HL-60 (cell line): ENCODE measurements at regions not wholly inside any gene's neighbourhood (a gene's known extent, or its start where the extent isn't known, plus 50 kb on each side); places are given as distances from the start of the nearest gene placed in this dataset.
A peak's percentile ranks its signal among the peaks of the same experiment; 100 is the strongest.

Source experiments
- DNase-seq, 2 experiments: peaks; one replicate each; pipeline ENCODE4 v3.0.0-alpha.2; 2010 to 2020; ENCODE audit warnings: low read depth in 1 of 2, low spot score in 1 of 2
- H3K27ac ChIP-seq: fragments of 250-450 bp; sonication (Bioruptor Pico); replicated peaks from 2 replicates; pipeline ENCODE4 v1.5.1; 2020; ENCODE audit warnings: mild to moderate bottlenecking, moderate library complexity
- H3K27me3 ChIP-seq: fragments of 250-450 bp; sonication (Bioruptor Pico); 2 replicates; pipeline ENCODE4 v1.5.1; 2021; ENCODE audit warnings: mild to moderate bottlenecking, moderate library complexity; ENCODE audit not compliant: insufficient read depth, poor library complexity, severe bottlenecking
- H3K4me3 ChIP-seq: replicated peaks from 2 replicates; pipeline ENCODE4 v1.5.1; 2011; ENCODE audit warnings: mild to moderate bottlenecking, control low read depth, low read length; ENCODE audit not compliant: insufficient read depth
- CTCF ChIP-seq: IDR thresholded peaks from one replicate; pipeline ENCODE4 v1.5.1; 2011; ENCODE audit warnings: low read length, control low read depth, inconsistent platforms; ENCODE audit not compliant: insufficient read depth
- GABPA ChIP-seq: IDR thresholded peaks from 2 replicates; pipeline ENCODE4 v1.6.1; 2012; ENCODE audit warnings: low read depth
- POLR2AphosphoS5 ChIP-seq: IDR thresholded peaks from 2 replicates; pipeline ENCODE4 v1.6.1; 2012; ENCODE audit warnings: low read depth
- REST ChIP-seq: IDR thresholded peaks from 2 replicates; pipeline ENCODE4 v1.6.1; 2012; ENCODE audit warnings: low read depth; ENCODE audit not compliant: insufficient replicate concordance
- SPI1 ChIP-seq: IDR thresholded peaks from 2 replicates; pipeline ENCODE4 v1.6.1; 2012; ENCODE audit warnings: low read depth, mild to moderate bottlenecking, borderline replicate concordance

- H3K27ac ChIP-seq = no peak overlapping the region
- H3K4me3 ChIP-seq = no peak overlapping the region
- no peak for DNase-seq
- H3K27me3 ChIP-seq = peaks cover 2% of the 10 kb centered on the region
- TF ChIP-seq REST = no peak
- TF ChIP-seq POLR2AphosphoS5 = no peak
- no peak for TF ChIP-seq GABPA
- TF ChIP-seq SPI1 = no peak
- no peak for TF ChIP-seq CTCF
Observed at GRCh38 chr2:196449083-196449482, 190.4 kb upstream of the CCDC150 start.

- H3K4me3 ChIP-seq = no peak overlapping the region
- TF ChIP-seq GABPA (no peak), POLR2AphosphoS5 (no peak), CTCF (no peak), SPI1 (no peak), REST (no peak)
- no peak for DNase-seq
- peaks cover 2% of the 10 kb centered on the region for H3K27me3 ChIP-seq
- H3K27ac ChIP-seq = no peak overlapping the region
Observed at GRCh38 chr2:196452758-196453157, 186.8 kb upstream of the CCDC150 start.

GRCh38 chr2:196453613-196454047, 185.9 kb upstream of the CCDC150 start:
- Histone ChIP-seq H3K27me3 (peaks cover under 1% of the 10 kb centered on the region), H3K4me3 (no peak overlapping the region), H3K27ac (no peak overlapping the region)
- TF ChIP-seq GABPA (no peak), POLR2AphosphoS5 (no peak), REST (no peak)
- DNase-seq = peak in 1 of 2 experiments; percentile 40

- H3K4me3 ChIP-seq = no peak overlapping the region
- TF ChIP-seq POLR2AphosphoS5 = no peak
- TF ChIP-seq CTCF = no peak
- TF ChIP-seq REST = no peak
- TF ChIP-seq SPI1 = no peak
- no peak for TF ChIP-seq GABPA
- no peak overlapping the region for H3K27ac ChIP-seq
- H3K27me3 ChIP-seq = peaks cover 5% of the 10 kb centered on the region
- no peak for DNase-seq
Observed at GRCh38 chr2:196454492-196454891, 185.0 kb upstream of the CCDC150 start.
